GM20431 (cell line): ENCODE measurements at regions not wholly inside any gene's neighbourhood (a gene's known extent, or its start where the extent isn't known, plus 50 kb on each side); places are given as distances from the start of the nearest gene placed in this dataset.

Source experiments
- in situ Hi-C: fragments of 300-500 bp; cut with MseI, MboI; formaldehyde crosslinking; loops from one replicate; pipeline ENCODE4 v1.15.0; 2020; ENCODE audit warnings: low sequenced_read_pairs; ENCODE audit not compliant: unreplicated experiment

DNA sequence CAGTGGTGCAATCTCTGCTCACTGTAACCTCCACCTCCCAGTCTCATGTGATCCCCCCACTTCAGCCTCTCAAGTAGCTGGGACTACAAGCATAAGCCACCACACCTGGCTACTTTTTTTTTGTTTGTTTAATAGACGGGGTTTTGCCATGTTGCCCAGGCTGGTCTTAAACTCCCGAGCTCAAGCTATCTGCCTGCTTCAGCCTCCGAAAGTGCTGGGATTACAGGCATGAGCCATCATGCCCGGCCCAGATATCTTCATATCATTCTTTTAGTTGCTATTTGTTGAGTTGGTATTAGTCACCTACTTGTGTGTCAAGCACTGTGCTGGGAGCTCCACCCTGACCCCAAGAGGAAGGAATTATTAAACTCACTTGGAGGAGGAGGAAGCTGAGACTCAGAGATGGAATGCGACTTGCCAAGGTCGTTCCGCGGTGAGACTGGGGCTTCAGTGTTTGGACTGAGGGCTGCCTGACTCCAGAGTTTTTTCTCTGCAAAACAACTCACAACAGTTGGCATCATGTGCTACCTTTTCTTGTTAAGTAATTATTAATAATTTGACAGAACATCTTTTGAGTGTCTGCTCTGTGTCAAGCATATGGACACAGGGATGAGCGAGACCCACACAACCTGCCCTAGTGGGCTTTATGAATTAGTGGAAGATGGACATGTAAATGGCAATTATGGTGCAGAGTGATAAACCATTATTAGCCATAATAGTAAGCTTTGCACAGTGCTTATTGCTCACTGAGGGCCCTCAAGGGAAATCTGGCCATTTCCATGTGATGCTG lies 132.0 kb downstream of the FOXD2 start:
- in situ Hi-C loops, result no loop called here

DNA sequence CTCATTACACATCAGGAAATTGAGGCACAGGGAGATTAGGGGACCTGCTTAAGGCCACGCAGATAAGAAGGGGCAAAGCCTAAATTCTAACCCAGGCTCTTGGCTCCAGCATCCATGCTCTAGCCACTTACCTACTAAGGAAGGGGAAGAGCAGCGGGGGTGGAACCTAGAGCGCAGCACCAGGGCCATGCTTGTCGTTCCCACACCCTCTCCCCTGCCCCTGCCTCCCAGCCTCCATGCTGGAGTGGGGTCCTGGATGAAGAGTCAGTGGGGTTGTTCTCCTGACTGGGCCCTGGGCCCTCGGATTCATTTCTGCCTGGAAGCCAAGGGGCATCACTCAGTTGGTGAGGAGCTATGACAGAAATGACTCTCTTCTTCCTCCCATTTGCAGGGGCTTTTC lies 133.3 kb downstream of the FOXD2 start:
- in situ Hi-C loops, result no loop called here

GRCh38 chr1:47571952-47572351 lies 134.1 kb downstream of the FOXD2 start:
- in situ Hi-C loops, result no loop called here

- in situ Hi-C loops, result no loop called here
Observed at GRCh38 chr1:47572731-47573430, 135.0 kb downstream of the FOXD2 start.

- in situ Hi-C loops, result no loop called here
Observed at GRCh38 chr1:47574451-47575165, 136.8 kb downstream of the FOXD2 start.

GRCh38 chr1:47575855-47576757 lies 138.3 kb downstream of the FOXD2 start:
- in situ Hi-C loops, result no loop called here

DNA sequence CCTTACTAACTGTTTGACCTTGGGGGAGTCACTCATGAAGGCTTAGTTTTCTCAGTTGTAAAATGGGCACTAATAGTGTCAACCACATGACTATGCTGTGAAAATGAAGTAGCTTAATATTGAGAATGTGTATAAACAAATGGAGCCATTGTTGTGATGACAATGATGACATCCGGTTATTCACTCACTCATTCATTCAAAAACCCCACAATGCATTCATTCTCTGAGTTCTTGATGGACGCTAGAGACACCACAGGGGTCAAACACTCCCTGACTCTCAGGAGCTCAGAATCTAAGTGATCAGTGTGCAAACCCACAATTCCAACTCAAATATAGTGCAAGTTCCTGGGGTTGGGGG lies 138.9 kb downstream of the FOXD2 start:
- in situ Hi-C loops, result no loop called here

GRCh38 chr1:47577303-47578025 lies 139.6 kb downstream of the FOXD2 start:
- in situ Hi-C loops, result no loop called here

GRCh38 chr1:47578026-47578720 lies 140.3 kb downstream of the FOXD2 start:
- in situ Hi-C loops, result no loop called here

GRCh38 chr1:47578721-47579419 lies 141.0 kb downstream of the FOXD2 start:
- in situ Hi-C loops, result no loop called here

GRCh38 chr1:47579809-47580208 lies 142.0 kb downstream of the FOXD2 start:
- in situ Hi-C loops, result no loop called here

- in situ Hi-C loops, result no loop called here
Observed at GRCh38 chr1:47580451-47580995, 142.7 kb downstream of the FOXD2 start.

DNA sequence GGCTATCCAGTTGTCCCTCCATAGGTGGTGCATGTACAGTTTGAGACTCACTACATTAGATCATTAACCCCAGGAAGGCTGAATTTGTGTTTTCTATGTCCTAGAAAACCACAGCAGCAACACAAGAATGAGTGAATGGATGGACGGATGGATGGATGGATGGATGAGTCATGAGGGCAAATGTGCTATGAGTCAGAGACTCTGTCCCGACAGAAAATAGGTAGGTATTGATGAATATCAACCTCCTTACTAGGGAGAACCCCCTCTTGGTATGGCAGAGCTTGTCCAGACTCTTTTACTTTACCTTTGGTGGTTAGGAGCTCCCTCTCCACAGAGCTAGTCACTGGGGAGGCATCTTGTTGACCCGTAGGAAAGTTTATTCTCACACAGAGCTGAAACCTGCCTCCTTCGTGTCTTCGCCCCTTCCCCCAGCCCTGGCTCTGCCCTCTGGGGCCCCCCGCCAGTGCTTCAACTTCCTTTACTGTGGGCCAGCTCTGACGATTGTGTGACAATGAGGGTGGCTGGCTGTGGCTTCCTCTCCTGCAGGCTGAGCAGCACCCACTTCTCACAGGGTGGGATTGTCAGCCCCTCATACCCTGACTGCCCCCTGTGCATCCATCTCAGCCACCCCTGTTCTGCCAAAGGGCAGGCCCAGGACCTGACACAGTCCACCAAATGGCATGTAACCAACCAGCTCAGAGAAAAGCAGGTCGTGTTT lies 145.2 kb downstream of the FOXD2 start:
- in situ Hi-C loops, result no loop called here

DNA sequence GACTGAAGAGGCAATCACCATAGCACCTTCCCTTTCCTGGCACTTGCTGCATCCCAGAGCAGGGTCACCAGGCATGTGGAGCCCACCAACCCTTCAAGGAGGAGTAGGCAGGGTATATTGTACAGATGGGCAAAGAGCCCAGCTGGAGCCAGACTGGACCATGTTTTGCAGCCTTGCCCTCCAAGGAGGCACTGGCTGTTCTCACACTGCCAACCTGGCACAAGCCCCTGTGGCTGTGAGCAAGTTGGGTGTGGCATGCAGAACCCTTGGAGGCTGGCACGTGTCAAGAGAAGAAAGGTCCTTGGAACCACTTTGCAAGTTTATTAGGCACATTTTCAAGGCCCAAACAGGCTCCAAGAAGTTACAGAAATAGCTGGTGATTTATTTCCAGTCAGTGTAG lies 146.4 kb downstream of the FOXD2 start:
- in situ Hi-C loops, result no loop called here

GRCh38 chr1:47585141-47585902 lies 147.5 kb downstream of the FOXD2 start:
- in situ Hi-C loops, result no loop called here

- in situ Hi-C loops, result no loop called here
Observed at GRCh38 chr1:47587891-47588582, 150.2 kb downstream of the FOXD2 start.
